ENCODE measurements at regions not wholly inside any gene's neighbourhood (a gene's known extent, or its start where the extent isn't known, plus 50 kb on each side); places are given as distances from the start of the nearest gene placed in this dataset.

GRCh38 chr7:16178092-16178491 lies 243.2 kb downstream of the CRPPA start:
- CTCF ChIA-PET (ENCODE audit: low intra/inter-chr PET ratio): no interaction called here
- no TSS peak for BruUV-seq (replicated peaks)
- FAIRE-seq: no peak
- in situ Hi-C loops (cut with MboI) (no loop called here), intact Hi-C loops (cut with micrococcal nuclease) (no loop called here)
- H3K4me2 ChIP-seq (ENCODE audit: insufficient read depth, low read length): no peak overlapping the region
- TF ChIP-seq, protein P1, sequence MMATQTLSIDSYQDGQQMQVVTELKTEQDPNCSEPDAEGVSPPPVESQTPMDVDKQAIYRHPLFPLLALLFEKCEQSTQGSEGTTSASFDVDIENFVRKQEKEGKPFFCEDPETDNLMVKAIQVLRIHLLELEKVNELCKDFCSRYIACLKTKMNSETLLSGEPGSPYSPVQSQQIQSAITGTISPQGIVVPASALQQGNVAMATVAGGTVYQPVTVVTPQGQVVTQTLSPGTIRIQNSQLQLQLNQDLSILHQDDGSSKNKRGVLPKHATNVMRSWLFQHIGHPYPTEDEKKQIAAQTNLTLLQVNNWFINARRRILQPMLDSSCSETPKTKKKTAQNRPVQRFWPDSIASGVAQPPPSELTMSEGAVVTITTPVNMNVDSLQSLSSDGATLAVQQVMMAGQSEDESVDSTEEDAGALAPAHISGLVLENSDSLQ (IDR thresholded peaks at IDR 0.05): 0 out of 2 replicates have a peak, but pooled peaks have one; percentile 17
- no peak for TF ChIP-seq ARID2 (IDR thresholded peaks at IDR 0.05)
- H3K9ac ChIP-seq (ENCODE audit: insufficient read depth in 1 of 2, low read depth in 2 of 2, low read length in 2 of 2): no peak overlapping the region
- no peaks in the 10 kb centered on the region for H3K9me1 ChIP-seq (ENCODE audit: control insufficient read depth, insufficient read depth, low read length)
- 40% methylated on average over 2 of the region's 2 CpGs for WGBS (ENCODE audit: insufficient coverage, low coverage, missing lambda C conversion rate)
- no peaks in the 10 kb centered on the region for H3K36me3 ChIP-seq (ENCODE audit: control insufficient read depth, insufficient read depth, low read length)
- H3K4me3 ChIP-seq: no peak overlapping the region
- no peak overlapping the region for H3K27ac ChIP-seq (ENCODE audit: extremely low read depth, low read depth, low read length)
- H4K20me1 ChIP-seq (replicated peaks; ENCODE audit: control insufficient read depth, insufficient read depth, low read length): no peaks in the 10 kb centered on the region
- H2AFZ ChIP-seq (ENCODE audit: low read depth, low read length): no peak overlapping the region
- POLR2A ChIA-PET: no interaction called here
- no peak for DNase-seq (ENCODE audit: extremely low read depth in 1 of 4, low spot score in 3 of 4)
- no peaks in the 10 kb centered on the region for H3K79me2 ChIP-seq (ENCODE audit: control insufficient read depth, insufficient read depth, low read length)
- no peaks in the 10 kb centered on the region for H3K27me3 ChIP-seq (ENCODE audit: control insufficient read depth in 2 of 2, insufficient read depth in 2 of 2, low read length in 2 of 2)
- no peaks in the 10 kb centered on the region for H3K4me1 ChIP-seq (replicated peaks in 1 of 2; ENCODE audit: control insufficient read depth in 2 of 2, insufficient read depth in 2 of 2, low read length in 2 of 2)
- no peak for ATAC-seq
- H3K9me3 ChIP-seq (replicated peaks; ENCODE audit: control insufficient read depth, insufficient read depth, low read depth, low read length): no peaks in the 10 kb centered on the region

- intact Hi-C loops (cut with micrococcal nuclease) (no loop called here), in situ Hi-C loops (cut with MboI) (no loop called here)
- H3K9me3 ChIP-seq (replicated peaks; ENCODE audit: control insufficient read depth, insufficient read depth, low read depth, low read length): no peaks in the 10 kb centered on the region
- BruUV-seq (replicated peaks): no TSS peak
- no peak overlapping the region for H3K9ac ChIP-seq (ENCODE audit: insufficient read depth in 1 of 2, low read depth in 2 of 2, low read length in 2 of 2)
- no peak overlapping the region for H2AFZ ChIP-seq (ENCODE audit: low read depth, low read length)
- H3K4me2 ChIP-seq (ENCODE audit: insufficient read depth, low read length): no peak overlapping the region
- no peak overlapping the region for H3K27ac ChIP-seq (ENCODE audit: extremely low read depth, low read depth, low read length)
- ATAC-seq: no peak
- TF ChIP-seq NCOA6 (IDR thresholded peaks at IDR 0.05): no peak
- no peak for TF ChIP-seq CEBPZ (IDR thresholded peaks at IDR 0.05; ENCODE audit: borderline replicate concordance, low read depth, low read length)
- TF ChIP-seq DNMT1 (IDR thresholded peaks at IDR 0.05): no peak
- TF ChIP-seq ZBTB8A (IDR thresholded peaks at IDR 0.05; ENCODE audit: partially characterized antibody): no peak
- TF ChIP-seq MAFK (IDR thresholded peaks at IDR 0.05; ENCODE audit: low read length): peak; percentile 32; the same call in 1 of the 2 replicates
- TF ChIP-seq C11orf30 (IDR thresholded peaks at IDR 0.05; ENCODE audit: low read depth): peak; percentile 33
- TF ChIP-seq ZNF316 (IDR thresholded peaks at IDR 0.05): peak; percentile 67
- 0 out of 2 replicates have a peak, but pooled peaks have one; percentile 34 for TF ChIP-seq MAFG (tag; conservative IDR thresholded peaks at IDR 0.05)
- no peaks in the 10 kb centered on the region for H3K27me3 ChIP-seq (ENCODE audit: control insufficient read depth in 2 of 2, insufficient read depth in 2 of 2, low read length in 2 of 2)
- no peak for FAIRE-seq
- WGBS (ENCODE audit: insufficient coverage, low coverage, missing lambda C conversion rate): 37% methylated on average over 4 of the region's 4 CpGs
- no peaks in the 10 kb centered on the region for H3K36me3 ChIP-seq (ENCODE audit: control insufficient read depth, insufficient read depth, low read length)
- ChIA-PET CTCF (ENCODE audit: low intra/inter-chr PET ratio) (no interaction called here), POLR2A (interaction anchor here (0.6 kb wide), 1 partner anchor 18 kb away, joined by 3 read pairs; no protein-coding TSS in a partner anchor)
- H3K4me3 ChIP-seq: no peak overlapping the region
- H3K9me1 ChIP-seq (ENCODE audit: control insufficient read depth, insufficient read depth, low read length): no peaks in the 10 kb centered on the region
- no peaks in the 10 kb centered on the region for H3K79me2 ChIP-seq (ENCODE audit: control insufficient read depth, insufficient read depth, low read length)
- DNase-seq (ENCODE audit: extremely low read depth in 1 of 4, low spot score in 3 of 4): no peak
- H3K4me1 ChIP-seq (replicated peaks in 1 of 2; ENCODE audit: control insufficient read depth in 2 of 2, insufficient read depth in 2 of 2, low read length in 2 of 2): 0 out of 5 replicates have a peak, but pooled peaks cover 0 to 3% of the 10 kb centered on the region in 2 experiments
- no peaks in the 10 kb centered on the region for H4K20me1 ChIP-seq (replicated peaks; ENCODE audit: control insufficient read depth, insufficient read depth, low read length)
Observed at GRCh38 chr7:16174253-16174652, 247.1 kb downstream of the CRPPA start.
